ENCODE measurements at regions not wholly inside any gene's neighbourhood (a gene's known extent, or its start where the extent isn't known, plus 50 kb on each side); places are given as distances from the start of the nearest gene placed in this dataset.

GRCh38 chr2:168300460-168300859, 53.1 kb upstream of the STK39 start:
- H3K4me3 Mint-ChIP-seq (ENCODE audit: unreplicated experiment) = no peak overlapping the region
- no peak for TF ChIP-seq CTCF (IDR thresholded peaks at IDR 0.05; ENCODE audit: partially characterized antibody, unreplicated experiment)
- H3K27ac Mint-ChIP-seq (ENCODE audit: unreplicated experiment) = no peak overlapping the region
- H3K9me3 Mint-ChIP-seq (ENCODE audit: unreplicated experiment) = peaks cover 2% of the 10 kb centered on the region
- no peaks in the 10 kb centered on the region for H3K4me1 Mint-ChIP-seq (ENCODE audit: low read depth, unreplicated experiment)
- peaks cover under 1% of the 10 kb centered on the region for H3K36me3 Mint-ChIP-seq (ENCODE audit: unreplicated experiment)
- no peak for DNase-seq
- H3K27me3 Mint-ChIP-seq (ENCODE audit: unreplicated experiment) = no peaks in the 10 kb centered on the region

GRCh38 chr2:168304024-168304681, 56.8 kb upstream of the STK39 start:
- Mint-ChIP-seq H3K36me3 (ENCODE audit: unreplicated experiment) (peaks cover 25% of the 10 kb centered on the region), H3K9me3 (ENCODE audit: unreplicated experiment) (peaks cover 12% of the 10 kb centered on the region), H3K4me1 (ENCODE audit: low read depth, unreplicated experiment) (no peaks in the 10 kb centered on the region), H3K4me3 (ENCODE audit: unreplicated experiment) (no peak overlapping the region), H3K27ac (ENCODE audit: unreplicated experiment) (no peak overlapping the region), H3K27me3 (ENCODE audit: unreplicated experiment) (no peaks in the 10 kb centered on the region)
- DNase-seq = no peak
- TF ChIP-seq CTCF (IDR thresholded peaks at IDR 0.05; ENCODE audit: partially characterized antibody, unreplicated experiment) = no peak

- Mint-ChIP-seq H3K36me3 (ENCODE audit: unreplicated experiment) (peaks cover 28% of the 10 kb centered on the region), H3K9me3 (ENCODE audit: unreplicated experiment) (peaks cover 15% of the 10 kb centered on the region), H3K4me3 (ENCODE audit: unreplicated experiment) (no peak overlapping the region), H3K27me3 (ENCODE audit: unreplicated experiment) (peaks cover 2% of the 10 kb centered on the region), H3K27ac (ENCODE audit: unreplicated experiment) (no peak overlapping the region), H3K4me1 (ENCODE audit: low read depth, unreplicated experiment) (peaks cover 8% of the 10 kb centered on the region)
- no peak for DNase-seq
- no peak for TF ChIP-seq CTCF (IDR thresholded peaks at IDR 0.05; ENCODE audit: partially characterized antibody, unreplicated experiment)
Measured at GRCh38 chr2:168307379-168307778, 60.0 kb upstream of the STK39 start.

- TF ChIP-seq CTCF (IDR thresholded peaks at IDR 0.05; ENCODE audit: partially characterized antibody, unreplicated experiment) = no peak
- Mint-ChIP-seq H3K4me1 (ENCODE audit: low read depth, unreplicated experiment) (peaks cover 9% of the 10 kb centered on the region), H3K4me3 (ENCODE audit: unreplicated experiment) (no peak overlapping the region), H3K9me3 (ENCODE audit: unreplicated experiment) (peaks cover 13% of the 10 kb centered on the region), H3K36me3 (ENCODE audit: unreplicated experiment) (peaks cover 26% of the 10 kb centered on the region), H3K27me3 (ENCODE audit: unreplicated experiment) (peaks cover 2% of the 10 kb centered on the region), H3K27ac (ENCODE audit: unreplicated experiment) (no peak overlapping the region)
- DNase-seq = no peak
Measured at GRCh38 chr2:168310580-168310979, 63.2 kb upstream of the STK39 start.

- TF ChIP-seq CTCF (IDR thresholded peaks at IDR 0.05; ENCODE audit: partially characterized antibody, unreplicated experiment) = no peak
- peaks cover 9% of the 10 kb centered on the region for H3K4me1 Mint-ChIP-seq (ENCODE audit: low read depth, unreplicated experiment)
- peak; percentile 78 for DNase-seq
- H3K4me3 Mint-ChIP-seq (ENCODE audit: unreplicated experiment) = peak overlapping the region; percentile 61
- peak overlapping the region; percentile 92 for H3K27ac Mint-ChIP-seq (ENCODE audit: unreplicated experiment)
- H3K27me3 Mint-ChIP-seq (ENCODE audit: unreplicated experiment) = peaks cover 2% of the 10 kb centered on the region
- H3K9me3 Mint-ChIP-seq (ENCODE audit: unreplicated experiment) = peaks cover 8% of the 10 kb centered on the region
- peaks cover 17% of the 10 kb centered on the region for H3K36me3 Mint-ChIP-seq (ENCODE audit: unreplicated experiment)
Measured at GRCh38 chr2:168311261-168311910, 64.0 kb upstream of the STK39 start.
